Panc1 (cell line): ENCODE measurements at regions not wholly inside any gene's neighbourhood (a gene's known extent, or its start where the extent isn't known, plus 50 kb on each side); places are given as distances from the start of the nearest gene placed in this dataset.

Experiments
- ATAC-seq: fragments of 200-7000 bp; cut with Tn5 transposase; 2 replicates; pipeline ENCODE4 v1.9.1; 2020; ENCODE audit warnings: mild to moderate bottlenecking, moderate library complexity
- BruUV-seq: library from RNA; stranded (reverse); fragments of 400-500 nt; replicated peaks from 2 replicates; lab custom pipeline; 2021; lab: Mats Ljungman, UMichigan
- CTCF ChIA-PET: fragments of 300-600 bp; sonication (Branson Sonifier 250); formaldehyde crosslinking; loops from one replicate; lab custom pipeline; 2022; ENCODE audit warnings: antibody characterized with exemption; lab: Charles Lee
- POLR2A ChIA-PET: fragments of 300-600 bp; sonication (Branson Sonifier 250); formaldehyde crosslinking; loops from one replicate; lab custom pipeline; 2022; ENCODE audit warnings: antibody characterized with exemption; lab: Charles Lee
- DNase-seq: peaks from one replicate; pipeline ENCODE4 v3.0.0-alpha.2; 2010; ENCODE audit warnings: low read depth, low spot score
- H3K27ac ChIP-seq: 2 replicates; pipeline ENCODE4 v1.5.1; 2011; ENCODE audit warnings: mild to moderate bottlenecking, low read length, inconsistent platforms
- H3K27me3 ChIP-seq: fragments of 200-500 bp; sonication (Bioruptor generic); 2 replicates; pipeline ENCODE4 v1.6.0; 2014; ENCODE audit warnings: low read length, inconsistent platforms; ENCODE audit not compliant: control insufficient read depth, insufficient read depth
- H3K36me3 ChIP-seq: fragments of 200-500 bp; sonication (Bioruptor generic); 2 replicates; pipeline ENCODE4 v1.5.1; 2014; ENCODE audit warnings: inconsistent platforms, mild to moderate bottlenecking, low read length, moderate library complexity; ENCODE audit not compliant: control insufficient read depth, insufficient read depth
- H3K4me1 ChIP-seq: 2 replicates; pipeline ENCODE4 v1.5.1; 2011; ENCODE audit warnings: inconsistent platforms, mild to moderate bottlenecking, low read length, moderate library complexity; ENCODE audit not compliant: control insufficient read depth, insufficient read depth
- H3K4me3 ChIP-seq, 2 experiments: 2 replicates each; pipeline ENCODE4 v1.5.1; 2011 to 2012; ENCODE audit warnings: low read depth in 2 of 2, low read length in 2 of 2, mild to moderate bottlenecking in 2 of 2, inconsistent platforms in 1 of 2, moderate library complexity in 1 of 2
- H3K9me3 ChIP-seq: fragments of 200-500 bp; sonication (Bioruptor generic); 2 replicates; pipeline ENCODE4 v1.5.1; 2014; ENCODE audit warnings: low read depth, mild to moderate bottlenecking, inconsistent platforms, low read length, moderate library complexity; ENCODE audit not compliant: control insufficient read depth, insufficient read depth
- CTCF ChIP-seq: fragments of 450-650 bp; IDR thresholded peaks from 2 replicates; pipeline ENCODE4 v1.5.1; 2017; ENCODE audit warnings: mild to moderate bottlenecking
- POLR2AphosphoS5 ChIP-seq: IDR thresholded peaks from 2 replicates; pipeline ENCODE4 v1.6.1; 2012; ENCODE audit warnings: mild to moderate bottlenecking, low read depth, low read length, moderate library complexity
- REST ChIP-seq, 2 experiments: IDR thresholded peaks; 2 replicates each; pipeline ENCODE4 v1.6.1; 2011 to 2012; ENCODE audit warnings: low read depth in 2 of 2, control low read depth in 1 of 2, low read length in 1 of 2, mild to moderate bottlenecking in 1 of 2, moderate library complexity in 1 of 2; ENCODE audit not compliant: insufficient read depth in 1 of 2
- SIN3A ChIP-seq: IDR thresholded peaks from 2 replicates; pipeline ENCODE4 v1.6.1; 2012; ENCODE audit warnings: low read depth, mild to moderate bottlenecking, low read length, moderate library complexity, borderline replicate concordance; ENCODE audit not compliant: insufficient read depth
- TCF7L2 ChIP-seq: IDR thresholded peaks from 2 replicates; pipeline ENCODE4 v1.6.1; 2011; ENCODE audit warnings: mild to moderate bottlenecking, low read depth, low read length, inconsistent platforms
- in situ Hi-C: cut with HindIII; loops from 2 replicates; pipeline ENCODE4 v1.10.0; 2016; ENCODE audit warnings: low sequenced_read_pairs, low pct_unique_long_range_greater_than_20kb
- intact Hi-C: fragments of 100-400 bp; cut with micrococcal nuclease; formaldehyde crosslinking; loops from one replicate; pipeline ENCODE4 v1.10.0; 2022; ENCODE audit not compliant: unreplicated experiment

- ChIA-PET POLR2A (no interaction called here), CTCF (no interaction called here)
- Histone ChIP-seq H3K4me1 (no peaks in the 10 kb centered on the region), H3K36me3 (no peaks in the 10 kb centered on the region), H3K27ac (no peak overlapping the region; the same call in 1 of the 2 replicates), H3K9me3 (no peaks in the 10 kb centered on the region), H3K4me3 (no peak overlapping the region), H3K27me3 (no peaks in the 10 kb centered on the region)
- DNase-seq (no peak), ATAC-seq (no peak)
- intact Hi-C loops, result no loop called here
- no TSS peak for BruUV-seq
- in situ Hi-C loops, result no loop called here
- TF ChIP-seq REST (IDR thresholded peaks at IDR 0.05; ENCODE audit: insufficient read depth in 1 of 2, low read depth in 2 of 2, low read length in 1 of 2), result no peak
- no peak for TF ChIP-seq SIN3A
- no peak for TF ChIP-seq CTCF
- no peak for TF ChIP-seq POLR2AphosphoS5
- no peak for TF ChIP-seq TCF7L2
Measured at GRCh38 chr20:22446613-22447446, 137.5 kb downstream of the FOXA2 start.

GRCh38 chr20:22442318-22442717 is 142.1 kb downstream of the FOXA2 start:
- no peak for ATAC-seq
- no TSS peak for BruUV-seq
- Histone ChIP-seq H3K9me3 (no peaks in the 10 kb centered on the region), H3K27ac (no peak overlapping the region), H3K4me3 (no peak overlapping the region), H3K4me1 (no peaks in the 10 kb centered on the region; the same call in 1 of the 2 replicates), H3K27me3 (no peaks in the 10 kb centered on the region), H3K36me3 (no peaks in the 10 kb centered on the region)
- ChIA-PET CTCF (no interaction called here), POLR2A (no interaction called here)
- in situ Hi-C loops (no loop called here), intact Hi-C loops (no loop called here)
- DNase-seq, result no peak
- TF ChIP-seq SIN3A (no peak), CTCF (no peak), REST (IDR thresholded peaks at IDR 0.05; ENCODE audit: insufficient read depth in 1 of 2, low read depth in 2 of 2, low read length in 1 of 2) (no peak), TCF7L2 (no peak)
